Vagina (tissue), 2 donors: ENCODE measurements at regions not wholly inside any gene's neighbourhood (a gene's known extent, or its start where the extent isn't known, plus 50 kb on each side); places are given as distances from the start of the nearest gene placed in this dataset.

Experiments
- DNase-seq, 2 donors: peaks; one replicate each; pipeline ENCODE4 v3.0.0-alpha.2; 2017; ENCODE audit errors: extremely low spot score in 2 of 2
- H3K27ac ChIP-seq: fragments of 200-600 bp; sonication (generic); one replicate; pipeline ENCODE4 v1.5.1; 2019
- H3K27me3 ChIP-seq: fragments of 200-600 bp; sonication (generic); one replicate; pipeline ENCODE4 v1.5.1; 2019
- H3K36me3 ChIP-seq, 2 donors: fragments of 200-600 bp; sonication (generic); one replicate each; pipeline ENCODE4 v1.5.1; 2017 to 2019
- H3K4me1 ChIP-seq: fragments of 200-600 bp; sonication (generic); one replicate; pipeline ENCODE4 v1.5.1; 2019
- H3K4me3 ChIP-seq, 2 donors: fragments of 200-600 bp; sonication (generic); 1 replicate in 1 of 2; 2 replicates in 1 of 2; pipeline ENCODE4 v1.5.1; 2016 to 2019
- H3K9me3 ChIP-seq: fragments of 200-600 bp; sonication (generic); one replicate; pipeline ENCODE4 v1.5.1; 2019
- CTCF ChIP-seq, 3 experiments: fragments of 450-650 bp in 2 of 3; fragments of 200-600 bp in 1 of 3; sonication (generic) in 1 of 3; IDR thresholded peaks; one replicate each; pipeline ENCODE4 v1.5.1; 2017 to 2019; ENCODE audit warnings: antibody characterized with exemption in 3 of 3, mild to moderate bottlenecking in 2 of 3, moderate library complexity in 2 of 3
- POLR2A ChIP-seq, 2 donors: fragments of 450-650 bp; IDR thresholded peaks; one replicate each; pipeline ENCODE4 v1.6.1; 2017; ENCODE audit warnings: antibody characterized with exemption in 2 of 2, mild to moderate bottlenecking in 2 of 2, moderate library complexity in 2 of 2
- POLR2AphosphoS5 ChIP-seq, 2 donors: sonication (generic); formaldehyde crosslinking; IDR thresholded peaks; one replicate each; pipeline ENCODE4 v1.9.0; 2017; ENCODE audit warnings: antibody characterized with exemption in 2 of 2, mild to moderate bottlenecking in 2 of 2, low read depth in 1 of 2; ENCODE audit not compliant: insufficient read depth in 1 of 2
- intact Hi-C: fragments of 100-400 bp; cut with DNase I; formaldehyde crosslinking; loops from one replicate; pipeline ENCODE4 v1.15.1; 2023

- Histone ChIP-seq H3K27me3 (no peaks in the 10 kb centered on the region), H3K36me3 (no peaks in the 10 kb centered on the region), H3K27ac (no peak overlapping the region), H3K4me3 (no peak overlapping the region), H3K9me3 (no peaks in the 10 kb centered on the region), H3K4me1 (peaks cover 6% of the 10 kb centered on the region)
- TF ChIP-seq CTCF (IDR thresholded peaks at IDR 0.05): no peak
- no peak for TF ChIP-seq POLR2A (IDR thresholded peaks at IDR 0.05)
- no peak for TF ChIP-seq POLR2AphosphoS5 (IDR thresholded peaks at IDR 0.05; ENCODE audit: insufficient read depth in 1 of 2, low read depth in 1 of 2)
- DNase-seq: no peak
- intact Hi-C loops: no loop called here
Observed at GRCh38 chr15:96261575-96262034, 68.9 kb upstream of the NR2F2 start.

- Histone ChIP-seq H3K27ac (no peak overlapping the region), H3K4me3 (no peak overlapping the region), H3K4me1 (peaks cover 6% of the 10 kb centered on the region), H3K27me3 (no peaks in the 10 kb centered on the region), H3K9me3 (no peaks in the 10 kb centered on the region), H3K36me3 (no peaks in the 10 kb centered on the region)
- TF ChIP-seq POLR2AphosphoS5 (IDR thresholded peaks at IDR 0.05; ENCODE audit: insufficient read depth in 1 of 2, low read depth in 1 of 2) (no peak), CTCF (IDR thresholded peaks at IDR 0.05) (no peak), POLR2A (IDR thresholded peaks at IDR 0.05) (no peak)
- intact Hi-C loops: no loop called here
- no peak for DNase-seq
Observed at GRCh38 chr15:96262097-96262496, 68.4 kb upstream of the NR2F2 start.

GRCh38 chr15:96262549-96263489, 67.7 kb upstream of the NR2F2 start:
- TF ChIP-seq CTCF (IDR thresholded peaks at IDR 0.05) (no peak), POLR2AphosphoS5 (IDR thresholded peaks at IDR 0.05; ENCODE audit: insufficient read depth in 1 of 2, low read depth in 1 of 2) (no peak), POLR2A (IDR thresholded peaks at IDR 0.05) (no peak)
- no peaks in the 10 kb centered on the region for H3K36me3 ChIP-seq
- no peaks in the 10 kb centered on the region for H3K9me3 ChIP-seq
- no peak for DNase-seq
- peaks cover 6% of the 10 kb centered on the region for H3K4me1 ChIP-seq
- no peaks in the 10 kb centered on the region for H3K27me3 ChIP-seq
- intact Hi-C loops: no loop called here
- H3K27ac ChIP-seq: no peak overlapping the region
- no peak overlapping the region for H3K4me3 ChIP-seq

- TF ChIP-seq CTCF (IDR thresholded peaks at IDR 0.05): no peak
- TF ChIP-seq POLR2AphosphoS5 (IDR thresholded peaks at IDR 0.05; ENCODE audit: insufficient read depth in 1 of 2, low read depth in 1 of 2): no peak
- no peak for TF ChIP-seq POLR2A (IDR thresholded peaks at IDR 0.05)
- Histone ChIP-seq H3K4me3 (no peak overlapping the region), H3K4me1 (peaks cover 6% of the 10 kb centered on the region), H3K27ac (no peak overlapping the region), H3K36me3 (peaks cover 0 to 12% of the 10 kb centered on the region in 2 donors), H3K27me3 (no peaks in the 10 kb centered on the region), H3K9me3 (no peaks in the 10 kb centered on the region)
- no peak for DNase-seq
- intact Hi-C loops: no loop called here
Observed at GRCh38 chr15:96264351-96264798, 66.1 kb upstream of the NR2F2 start.
